SK-N-SH (cell line): ENCODE measurements at regions not wholly inside any gene's neighbourhood (a gene's known extent, or its start where the extent isn't known, plus 50 kb on each side); places are given as distances from the start of the nearest gene placed in this dataset.

Experiments used
- CTCF ChIA-PET: fragments of 300-600, 350-600 bp; formaldehyde crosslinking; extraction: SDS; loops from one replicate; lab custom pipeline; 2021; lab: Yijun Ruan, JAX
- POLR2A ChIA-PET: fragments of 350-600 bp; sonication (Branson Sonifier 250); formaldehyde crosslinking; extraction: SDS; loops from one replicate; lab custom pipeline; 2020; ENCODE audit warnings: antibody characterized with exemption, inconsistent platforms; lab: Yijun Ruan, JAX
- DNase-seq: peaks from one replicate; pipeline ENCODE4 v3.0.0; 2012
- H2AFZ ChIP-seq: fragments of 200-600 bp; sonication (generic); 2 replicates; pipeline ENCODE4 v1.8.1; 2016; ENCODE audit warnings: antibody characterized with exemption, mild to moderate bottlenecking, low read depth
- H3F3A ChIP-seq: fragments of 200-600 bp; sonication (generic); replicated peaks from 2 replicates; pipeline ENCODE3; 2016; ENCODE audit warnings: antibody characterized with exemption, mild to moderate bottlenecking; ENCODE audit not compliant: insufficient read depth
- H3K27ac ChIP-seq, 2 experiments: fragments of 200-500 bp in 1 of 2; fragments of 200-600 bp in 1 of 2; sonication (Bioruptor generic) in 1 of 2; sonication (generic), shearing (Covaris generic) in 1 of 2; 2 replicates each; pipeline versions ENCODE4 v1.5.1 to v1.6.1; 2014 to 2016; ENCODE audit warnings: low read depth in 2 of 2, inconsistent platforms in 1 of 2, low read length in 1 of 2, mild to moderate bottlenecking in 1 of 2, mixed read lengths in 1 of 2
- H3K27me3 ChIP-seq: fragments of 200-600 bp; sonication (generic), shearing (Covaris generic); 2 replicates; pipeline ENCODE4 v1.6.1; 2016; ENCODE audit warnings: mixed run types; ENCODE audit not compliant: insufficient read depth
- H3K36me3 ChIP-seq, 2 experiments: fragments of 200-500 bp in 1 of 2; fragments of 200-600 bp in 1 of 2; sonication (Bioruptor generic) in 1 of 2; sonication (generic) in 1 of 2; replicated peaks in 1 of 2; 2 replicates each; pipeline versions ENCODE3 to v1.5.1; 2014 to 2016; ENCODE audit warnings: low read length in 1 of 2, mild to moderate bottlenecking in 1 of 2; ENCODE audit not compliant: insufficient read depth in 2 of 2, control insufficient read depth in 1 of 2
- H3K4me1 ChIP-seq, 2 experiments: fragments of 200-500 bp in 1 of 2; fragments of 200-600 bp in 1 of 2; sonication (Bioruptor generic) in 1 of 2; sonication (generic), shearing (Covaris generic) in 1 of 2; 2 replicates each; pipeline versions ENCODE4 v1.5.1 to v1.6.1; 2014 to 2016; ENCODE audit warnings: low read depth in 1 of 2, low read length in 1 of 2, mixed run types in 1 of 2; ENCODE audit not compliant: insufficient read depth in 2 of 2, control insufficient read depth in 1 of 2
- H3K4me2 ChIP-seq: fragments of 200-600 bp; sonication (generic), shearing (Covaris generic); 2 replicates; pipeline ENCODE4 v1.6.1; 2017; ENCODE audit warnings: mixed run types
- H3K4me3 ChIP-seq, 2 experiments: fragments of 200-500 bp in 1 of 2; fragments of 200-600 bp in 1 of 2; sonication (Bioruptor generic) in 1 of 2; sonication (generic), shearing (Covaris generic) in 1 of 2; 2 replicates each; pipeline versions ENCODE4 v1.5.1 to v1.8.1; 2014 to 2016; ENCODE audit warnings: low read depth in 2 of 2, inconsistent platforms in 1 of 2, low read length in 1 of 2, mild to moderate bottlenecking in 1 of 2, mixed read lengths in 1 of 2, moderate library complexity in 1 of 2
- H3K79me2 ChIP-seq: fragments of 200-600 bp; sonication (generic); 2 replicates; pipeline ENCODE4 v1.8.1; 2017; ENCODE audit warnings: mild to moderate bottlenecking; ENCODE audit not compliant: insufficient read depth
- H3K9ac ChIP-seq: fragments of 200-600 bp; sonication (generic); 2 replicates; pipeline ENCODE4 v1.6.1; 2017; ENCODE audit warnings: mixed run types
- H3K9me2 ChIP-seq: fragments of 200-600 bp; sonication (generic); 2 replicates; pipeline ENCODE4 v1.6.1; 2017; ENCODE audit warnings: mixed run types
- H3K9me3 ChIP-seq: fragments of 200-600 bp; sonication (generic); 2 replicates; pipeline ENCODE4 v1.6.1; 2017; ENCODE audit warnings: mixed run types, mild to moderate bottlenecking, moderate library complexity
- H4K20me1 ChIP-seq: fragments of 200-600 bp; sonication (generic); 2 replicates; pipeline ENCODE4 v1.6.1; 2017; ENCODE audit warnings: mild to moderate bottlenecking, mixed run types; ENCODE audit not compliant: insufficient read depth
- CHD2 ChIP-seq: fragments of 150-350 bp; IDR thresholded peaks from 2 replicates; pipeline ENCODE4 v1.6.1; 2018; ENCODE audit warnings: low read length; ENCODE audit not compliant: partially characterized antibody
- EZH2phosphoT487 ChIP-seq: fragments of 200-600 bp; sonication (generic); IDR thresholded peaks from 2 replicates; pipeline ENCODE4 v1.6.1; 2017; ENCODE audit warnings: low read depth, mixed run types, mild to moderate bottlenecking, antibody characterized with exemption, moderate library complexity, borderline replicate concordance
- FOSL2 ChIP-seq: IDR thresholded peaks from 2 replicates; pipeline ENCODE4 v1.4.0; 2012; ENCODE audit warnings: low read depth, mild to moderate bottlenecking, moderate library complexity, borderline replicate concordance
- GABPA ChIP-seq: IDR thresholded peaks from 2 replicates; pipeline ENCODE4 v1.4.0; 2012; ENCODE audit warnings: low read depth, mild to moderate bottlenecking
- IRF3 ChIP-seq: fragments of 150-350 bp; IDR thresholded peaks from 2 replicates; pipeline ENCODE4 v1.6.1; 2016; ENCODE audit warnings: mild to moderate bottlenecking, low read depth, low read length
- JUND ChIP-seq: IDR thresholded peaks from 2 replicates; pipeline ENCODE4 v1.4.0; 2012
- MEF2A ChIP-seq: IDR thresholded peaks from 2 replicates; pipeline ENCODE4 v1.4.0; 2012; ENCODE audit warnings: low read depth, borderline replicate concordance
- NFIC ChIP-seq: IDR thresholded peaks from 2 replicates; pipeline ENCODE4 v1.4.0; 2012; ENCODE audit warnings: borderline replicate concordance
- POLR2AphosphoS5 ChIP-seq: IDR thresholded peaks from 2 replicates; pipeline ENCODE4 v1.6.1; 2012; ENCODE audit warnings: low read depth, low read length
- RAD21 ChIP-seq: IDR thresholded peaks from 2 replicates; pipeline ENCODE4 v1.6.1; 2012; ENCODE audit warnings: mild to moderate bottlenecking, low read length
- RFX5 ChIP-seq: IDR thresholded peaks from 2 replicates; pipeline ENCODE4 v1.6.1; 2012; ENCODE audit warnings: mild to moderate bottlenecking, improper control_type of control experiment, low read length
- RXRA ChIP-seq: IDR thresholded peaks from 2 replicates; pipeline ENCODE4 v1.4.0; 2012; ENCODE audit warnings: low read depth, mild to moderate bottlenecking, borderline replicate concordance
- SIN3A ChIP-seq: IDR thresholded peaks from 2 replicates; pipeline ENCODE4 v1.6.1; 2012; ENCODE audit warnings: low read depth, mild to moderate bottlenecking, low read length, moderate library complexity, borderline replicate concordance
- TAF1 ChIP-seq: IDR thresholded peaks from 2 replicates; pipeline ENCODE4 v1.6.1; 2012; ENCODE audit warnings: low read depth, mild to moderate bottlenecking, low read length, moderate library complexity, borderline replicate concordance
- TCF12 ChIP-seq: IDR thresholded peaks from 2 replicates; pipeline ENCODE4 v1.4.0; 2012
- YY1 ChIP-seq: IDR thresholded peaks from 2 replicates; pipeline ENCODE4 v1.4.0; 2012; ENCODE audit warnings: low read depth, mild to moderate bottlenecking
- ZBTB33 ChIP-seq: IDR thresholded peaks from 2 replicates; pipeline ENCODE4 v1.4.0; 2012; ENCODE audit warnings: low read depth, borderline replicate concordance
- WGBS: methylation state at CpG from one replicate; pipeline ENCODE4 v1.1.6; 2017; ENCODE audit warnings: low lambda C conversion rate; 5-methylcytosine and 5-hydroxymethylcytosine counted together

- no peaks in the 10 kb centered on the region for H3K9me2 ChIP-seq
- 39% methylated on average over 7 of the region's 7 CpGs for WGBS
- CTCF ChIA-PET: interaction anchor here (0.6 kb wide), 1 partner anchor 11 kb away, joined by 3 read pairs; no protein-coding TSS in a partner anchor
Measured at GRCh38 chr10:69703766-69704630, 74.0 kb downstream of the FAM241B start.

More at GRCh38 chr10:69703766-69704630, 74.0 kb downstream of the FAM241B start:
- Histone ChIP-seq H3K79me2 (no peaks in the 10 kb centered on the region), H3K9me3 (no peaks in the 10 kb centered on the region), H3K4me3 (no peak overlapping the region), H3K36me3 (no peaks in the 10 kb centered on the region), H3K4me1 (no peaks in the 10 kb centered on the region), H3K4me2 (no peak overlapping the region)
- POLR2A ChIA-PET: no interaction called here
- DNase-seq: no peak
- TF ChIP-seq TAF1 (no peak), POLR2AphosphoS5 (no peak), NFIC (no peak), EZH2phosphoT487 (no peak), TCF12 (no peak), IRF3 (no peak), GABPA (no peak), MEF2A (no peak), JUND (no peak), SIN3A (no peak), YY1 (no peak), RXRA (no peak), ZBTB33 (no peak), RFX5 (no peak), RAD21 (no peak), CHD2 (no peak), FOSL2 (no peak)
- TF ChIP-seq, all 33 proteins: peak for 0
- Histone ChIP-seq H2AFZ (no peak overlapping the region), H3K9ac (no peak overlapping the region), H3K27me3 (peaks cover 15% of the 10 kb centered on the region), H4K20me1 (no peaks in the 10 kb centered on the region), H3K27ac (no peak overlapping the region), H3F3A (no peaks in the 10 kb centered on the region)
